Liver (tissue), 8 donors: ENCODE measurements at regions not wholly inside any gene's neighbourhood (a gene's known extent, or its start where the extent isn't known, plus 50 kb on each side); places are given as distances from the start of the nearest gene placed in this dataset.

ENCODE experiments used
- DNase-seq: peaks from one replicate; pipeline ENCODE4 v3.0.0-alpha.2; 2017; ENCODE audit warnings: low spot score
- H3K27ac ChIP-seq, 2 donors: one replicate each; pipeline ENCODE4 v1.7.0; 2013; ENCODE audit warnings: inconsistent platforms in 2 of 2, low read length in 2 of 2, control low read depth in 1 of 2, low read depth in 1 of 2, mild to moderate bottlenecking in 1 of 2
- H3K27me3 ChIP-seq, 4 donors: one replicate each; pipeline versions ENCODE4 v1.6.1 to v1.7.0; 2013; ENCODE audit warnings: low read length in 3 of 4, inconsistent platforms in 1 of 4, mild to moderate bottlenecking in 1 of 4, moderate library complexity in 1 of 4; ENCODE audit not compliant: control insufficient read depth in 4 of 4, insufficient read depth in 4 of 4
- H3K36me3 ChIP-seq, 4 donors: one replicate each; pipeline versions ENCODE4 v1.6.1 to v1.7.0; 2013; ENCODE audit warnings: low read length in 3 of 4, mild to moderate bottlenecking in 3 of 4, low read depth in 1 of 4, moderate library complexity in 1 of 4; ENCODE audit not compliant: control insufficient read depth in 4 of 4, insufficient read depth in 3 of 4
- H3K4me1 ChIP-seq, 4 donors: one replicate each; pipeline versions ENCODE4 v1.6.1 to v1.7.0; 2013; ENCODE audit warnings: low read length in 3 of 4, mild to moderate bottlenecking in 3 of 4, moderate library complexity in 1 of 4; ENCODE audit not compliant: control insufficient read depth in 4 of 4, insufficient read depth in 4 of 4
- H3K4me3 ChIP-seq, 3 donors: one replicate each; pipeline versions ENCODE4 v1.6.1 to v1.7.0; 2013; ENCODE audit warnings: low read length in 3 of 3, control low read depth in 1 of 3, low read depth in 1 of 3, mild to moderate bottlenecking in 1 of 3
- H3K9ac ChIP-seq, 2 donors: one replicate each; pipeline ENCODE4 v1.7.0; 2013; ENCODE audit warnings: low read length in 2 of 2, mild to moderate bottlenecking in 2 of 2, moderate library complexity in 2 of 2, control low read depth in 1 of 2, low read depth in 1 of 2
- H3K9me3 ChIP-seq, 4 donors: one replicate each; pipeline versions ENCODE4 v1.6.1 to v1.7.0; 2013; ENCODE audit warnings: low read length in 3 of 4; ENCODE audit not compliant: control insufficient read depth in 4 of 4
- ATF3 ChIP-seq: IDR thresholded peaks from 2 replicates; pipeline ENCODE4 v1.6.1; 2016; ENCODE audit warnings: antibody characterized with exemption
- EGR1 ChIP-seq, 2 donors: IDR thresholded peaks; 2 replicates each; pipeline ENCODE4 v1.6.1; 2016 to 2018; ENCODE audit warnings: antibody characterized with exemption in 2 of 2, low read depth in 2 of 2
- FOXA1 ChIP-seq: IDR thresholded peaks from 2 replicates; pipeline ENCODE4 v1.6.1; 2016; ENCODE audit warnings: antibody characterized with exemption
- FOXA2 ChIP-seq: IDR thresholded peaks from 2 replicates; pipeline ENCODE4 v1.6.1; 2016; ENCODE audit warnings: antibody characterized with exemption
- GABPA ChIP-seq, 2 donors: IDR thresholded peaks in 1 of 2; conservative IDR thresholded peaks in 1 of 2; 2 replicates each; pipeline ENCODE4 v1.6.1; 2016; ENCODE audit warnings: antibody characterized with exemption in 2 of 2, mild to moderate bottlenecking in 1 of 2, moderate library complexity in 1 of 2
- HNF4A ChIP-seq, 2 donors: conservative IDR thresholded peaks; 2 replicates each; pipeline ENCODE4 v1.6.1; 2016; ENCODE audit warnings: antibody characterized with exemption in 2 of 2, mild to moderate bottlenecking in 2 of 2
- HNF4G ChIP-seq: IDR thresholded peaks from 2 replicates; pipeline ENCODE4 v1.6.1; 2016; ENCODE audit warnings: antibody characterized with exemption
- JUND ChIP-seq, 2 donors: IDR thresholded peaks; 2 replicates each; pipeline ENCODE4 v1.6.1; 2016; ENCODE audit warnings: antibody characterized with exemption in 2 of 2
- MAX ChIP-seq: IDR thresholded peaks from 2 replicates; pipeline ENCODE4 v1.6.1; 2016; ENCODE audit warnings: antibody characterized with exemption
- NR2F2 ChIP-seq: IDR thresholded peaks from 2 replicates; pipeline ENCODE4 v1.6.1; 2016; ENCODE audit warnings: antibody characterized with exemption
- RAD21 ChIP-seq, 2 donors: IDR thresholded peaks; 2 replicates each; pipeline ENCODE4 v1.6.1; 2016; ENCODE audit warnings: antibody characterized with exemption in 2 of 2, mild to moderate bottlenecking in 2 of 2
- REST ChIP-seq: IDR thresholded peaks from 2 replicates; pipeline ENCODE4 v1.6.1; 2016; ENCODE audit warnings: antibody characterized with exemption, mild to moderate bottlenecking
- RXRA ChIP-seq, 2 donors: IDR thresholded peaks; 2 replicates each; pipeline ENCODE4 v1.6.1; 2017 to 2018; ENCODE audit warnings: antibody characterized with exemption in 2 of 2, mild to moderate bottlenecking in 1 of 2
- SP1 ChIP-seq: IDR thresholded peaks from 2 replicates; pipeline ENCODE4 v1.6.1; 2018; ENCODE audit warnings: antibody characterized with exemption, mild to moderate bottlenecking
- TAF1 ChIP-seq: conservative IDR thresholded peaks from 2 replicates; pipeline ENCODE4 v1.6.1; 2016; ENCODE audit warnings: antibody characterized with exemption, mild to moderate bottlenecking
- YY1 ChIP-seq: IDR thresholded peaks from 2 replicates; pipeline ENCODE4 v1.6.1; 2016; ENCODE audit warnings: antibody characterized with exemption, mild to moderate bottlenecking
- ZBTB33 ChIP-seq: IDR thresholded peaks from 2 replicates; pipeline ENCODE4 v1.6.1; 2016; ENCODE audit warnings: antibody characterized with exemption
- WGBS: extraction: QIAGEN DNeasy Blood & Tissue Kit; methylation state at CpG from one replicate; pipeline ENCODE4 v1.1.7; 2013; 5-methylcytosine and 5-hydroxymethylcytosine counted together
- TF ChIP-seq, protein P1 (sequence below): fragments of 150-350 bp; IDR thresholded peaks from 2 replicates; pipeline ENCODE4 v1.5.1; 2017; ENCODE audit warnings: improper control_type of control experiment, low read depth, low read length; ENCODE audit not compliant: missing input control
- donor health status: healthy.
- donor health status: healthy.
- donor health status: healthy.
- donor health status: healthy.
- donor health status: healthy.

- Histone ChIP-seq H3K27ac (no peak overlapping the region), H3K9ac (no peak overlapping the region), H3K36me3 (no peaks in the 10 kb centered on the region), H3K4me1 (no peaks in the 10 kb centered on the region), H3K9me3 (no peaks in the 10 kb centered on the region), H3K4me3 (no peak overlapping the region), H3K27me3 (no peaks in the 10 kb centered on the region)
- no peak for DNase-seq
- TF ChIP-seq YY1 (no peak), ATF3 (no peak), TAF1 (no peak), NR2F2 (no peak), HNF4G (no peak), HNF4A (conservative IDR thresholded peaks at IDR 0.05) (no peak), MAX (no peak), RAD21 (IDR thresholded peaks at IDR 0.05) (no peak), SP1 (no peak), GABPA (IDR thresholded peaks at IDR 0.05 in 1 of 2, conservative IDR thresholded peaks at IDR 0.05 in 1 of 2) (no peak), REST (no peak)
- 78% methylated on average over 11 of the region's 11 CpGs for WGBS
These were observed 115.2 kb downstream of the IRX5 start for GRCh38 chr16:55045756-55046460.

- H3K27ac ChIP-seq, result no peak overlapping the region
- no peak overlapping the region for H3K4me3 ChIP-seq
- DNase-seq, result no peak
- WGBS, result 91% methylated on average over 6 of the region's 6 CpGs
- no peak for TF ChIP-seq SP1
- no peak for TF ChIP-seq REST
- TF ChIP-seq TAF1, result no peak
- TF ChIP-seq ZBTB33, result no peak
- TF ChIP-seq, protein P1, sequence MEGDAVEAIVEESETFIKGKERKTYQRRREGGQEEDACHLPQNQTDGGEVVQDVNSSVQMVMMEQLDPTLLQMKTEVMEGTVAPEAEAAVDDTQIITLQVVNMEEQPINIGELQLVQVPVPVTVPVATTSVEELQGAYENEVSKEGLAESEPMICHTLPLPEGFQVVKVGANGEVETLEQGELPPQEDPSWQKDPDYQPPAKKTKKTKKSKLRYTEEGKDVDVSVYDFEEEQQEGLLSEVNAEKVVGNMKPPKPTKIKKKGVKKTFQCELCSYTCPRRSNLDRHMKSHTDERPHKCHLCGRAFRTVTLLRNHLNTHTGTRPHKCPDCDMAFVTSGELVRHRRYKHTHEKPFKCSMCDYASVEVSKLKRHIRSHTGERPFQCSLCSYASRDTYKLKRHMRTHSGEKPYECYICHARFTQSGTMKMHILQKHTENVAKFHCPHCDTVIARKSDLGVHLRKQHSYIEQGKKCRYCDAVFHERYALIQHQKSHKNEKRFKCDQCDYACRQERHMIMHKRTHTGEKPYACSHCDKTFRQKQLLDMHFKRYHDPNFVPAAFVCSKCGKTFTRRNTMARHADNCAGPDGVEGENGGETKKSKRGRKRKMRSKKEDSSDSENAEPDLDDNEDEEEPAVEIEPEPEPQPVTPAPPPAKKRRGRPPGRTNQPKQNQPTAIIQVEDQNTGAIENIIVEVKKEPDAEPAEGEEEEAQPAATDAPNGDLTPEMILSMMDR, result no peak
- TF ChIP-seq HNF4A (conservative IDR thresholded peaks at IDR 0.05), result no peak
- no peak for TF ChIP-seq MAX
- no peak for TF ChIP-seq EGR1 (IDR thresholded peaks at IDR 0.05; ENCODE audit: low read depth in 2 of 2)
- TF ChIP-seq FOXA1, result no peak
- no peak for TF ChIP-seq FOXA2
- TF ChIP-seq RXRA (IDR thresholded peaks at IDR 0.05), result no peak
- TF ChIP-seq YY1, result no peak
- no peak for TF ChIP-seq ATF3
- TF ChIP-seq HNF4G, result no peak
- TF ChIP-seq NR2F2, result no peak
- no peak for TF ChIP-seq JUND (IDR thresholded peaks at IDR 0.05)
- no peak for TF ChIP-seq RAD21 (IDR thresholded peaks at IDR 0.05)
- TF ChIP-seq GABPA (IDR thresholded peaks at IDR 0.05 in 1 of 2, conservative IDR thresholded peaks at IDR 0.05 in 1 of 2), result no peak
- H3K9ac ChIP-seq, result no peak overlapping the region
- no peaks in the 10 kb centered on the region for H3K27me3 ChIP-seq
- no peaks in the 10 kb centered on the region for H3K36me3 ChIP-seq
- no peaks in the 10 kb centered on the region for H3K4me1 ChIP-seq
- no peaks in the 10 kb centered on the region for H3K9me3 ChIP-seq
These were observed 115.8 kb downstream of the IRX5 start for GRCh38 chr16:55046513-55046912.
